Panc1 (cell line): ENCODE measurements at regions not wholly inside any gene's neighbourhood (a gene's known extent, or its start where the extent isn't known, plus 50 kb on each side); places are given as distances from the start of the nearest gene placed in this dataset.

ENCODE experiments used
- ATAC-seq: fragments of 200-7000 bp; cut with Tn5 transposase; 2 replicates; pipeline ENCODE4 v1.9.1; 2020; ENCODE audit warnings: mild to moderate bottlenecking, moderate library complexity
- BruUV-seq: library from RNA; stranded (reverse); fragments of 400-500 nt; replicated peaks from 2 replicates; lab custom pipeline; 2021; lab: Mats Ljungman, UMichigan
- CTCF ChIA-PET: fragments of 300-600 bp; sonication (Branson Sonifier 250); formaldehyde crosslinking; loops from one replicate; lab custom pipeline; 2022; ENCODE audit warnings: antibody characterized with exemption; lab: Charles Lee
- POLR2A ChIA-PET: fragments of 300-600 bp; sonication (Branson Sonifier 250); formaldehyde crosslinking; loops from one replicate; lab custom pipeline; 2022; ENCODE audit warnings: antibody characterized with exemption; lab: Charles Lee
- DNase-seq: peaks from one replicate; pipeline ENCODE4 v3.0.0-alpha.2; 2010; ENCODE audit warnings: low read depth, low spot score
- H3K27ac ChIP-seq: 2 replicates; pipeline ENCODE4 v1.5.1; 2011; ENCODE audit warnings: mild to moderate bottlenecking, low read length, inconsistent platforms
- H3K27me3 ChIP-seq: fragments of 200-500 bp; sonication (Bioruptor generic); 2 replicates; pipeline ENCODE4 v1.6.0; 2014; ENCODE audit warnings: low read length, inconsistent platforms; ENCODE audit not compliant: control insufficient read depth, insufficient read depth
- H3K36me3 ChIP-seq: fragments of 200-500 bp; sonication (Bioruptor generic); 2 replicates; pipeline ENCODE4 v1.5.1; 2014; ENCODE audit warnings: inconsistent platforms, mild to moderate bottlenecking, low read length, moderate library complexity; ENCODE audit not compliant: control insufficient read depth, insufficient read depth
- H3K4me1 ChIP-seq: 2 replicates; pipeline ENCODE4 v1.5.1; 2011; ENCODE audit warnings: inconsistent platforms, mild to moderate bottlenecking, low read length, moderate library complexity; ENCODE audit not compliant: control insufficient read depth, insufficient read depth
- H3K4me3 ChIP-seq, 2 experiments: 2 replicates each; pipeline ENCODE4 v1.5.1; 2011 to 2012; ENCODE audit warnings: low read depth in 2 of 2, low read length in 2 of 2, mild to moderate bottlenecking in 2 of 2, inconsistent platforms in 1 of 2, moderate library complexity in 1 of 2
- H3K9me3 ChIP-seq: fragments of 200-500 bp; sonication (Bioruptor generic); 2 replicates; pipeline ENCODE4 v1.5.1; 2014; ENCODE audit warnings: low read depth, mild to moderate bottlenecking, inconsistent platforms, low read length, moderate library complexity; ENCODE audit not compliant: control insufficient read depth, insufficient read depth
- POLR2AphosphoS5 ChIP-seq: IDR thresholded peaks from 2 replicates; pipeline ENCODE4 v1.6.1; 2012; ENCODE audit warnings: mild to moderate bottlenecking, low read depth, low read length, moderate library complexity
- SIN3A ChIP-seq: IDR thresholded peaks from 2 replicates; pipeline ENCODE4 v1.6.1; 2012; ENCODE audit warnings: low read depth, mild to moderate bottlenecking, low read length, moderate library complexity, borderline replicate concordance; ENCODE audit not compliant: insufficient read depth
- TCF7L2 ChIP-seq: IDR thresholded peaks from 2 replicates; pipeline ENCODE4 v1.6.1; 2011; ENCODE audit warnings: mild to moderate bottlenecking, low read depth, low read length, inconsistent platforms
- in situ Hi-C: cut with HindIII; loops from 2 replicates; pipeline ENCODE4 v1.10.0; 2016; ENCODE audit warnings: low sequenced_read_pairs, low pct_unique_long_range_greater_than_20kb
- intact Hi-C: fragments of 100-400 bp; cut with micrococcal nuclease; formaldehyde crosslinking; loops from one replicate; pipeline ENCODE4 v1.10.0; 2022; ENCODE audit not compliant: unreplicated experiment
- TF ChIP-seq, protein P1 (sequence below): fragments of 450-650 bp; IDR thresholded peaks from 2 replicates; pipeline ENCODE4 v1.5.1; 2017; ENCODE audit warnings: mild to moderate bottlenecking
- TF ChIP-seq, protein P2 (sequence below), 2 experiments: IDR thresholded peaks; 2 replicates each; pipeline ENCODE4 v1.6.1; 2011 to 2012; ENCODE audit warnings: low read depth in 2 of 2, control low read depth in 1 of 2, low read length in 1 of 2, mild to moderate bottlenecking in 1 of 2, moderate library complexity in 1 of 2; ENCODE audit not compliant: insufficient read depth in 1 of 2

DNA sequence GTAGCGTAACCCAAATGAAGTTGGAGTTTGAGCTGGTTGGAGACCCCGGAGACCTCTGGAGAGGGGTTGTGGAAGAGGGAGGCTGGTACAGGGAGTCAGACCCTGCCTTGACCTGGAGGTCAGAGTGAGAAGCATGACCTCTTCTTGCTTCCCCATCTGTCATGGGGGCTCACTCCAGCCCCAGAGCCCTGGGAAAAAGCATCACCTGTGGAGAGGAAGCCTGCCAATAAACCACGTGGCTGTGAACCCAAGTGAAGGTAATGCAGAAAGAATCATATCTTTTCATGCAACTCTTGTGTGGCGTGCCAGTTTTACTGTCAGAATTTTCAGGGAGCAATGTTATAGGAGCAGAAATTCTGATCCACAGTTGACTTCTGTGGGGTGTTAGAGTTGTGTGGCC lies 178.5 kb upstream of the PRICKLE1 start:
- no peak for TF ChIP-seq TCF7L2
- TF ChIP-seq SIN3A, result no peak
- no peak for TF ChIP-seq POLR2AphosphoS5
- peak overlapping the region; percentile 29; the same call in 1 of the 2 replicates for H3K27ac ChIP-seq
- CTCF ChIA-PET, result no interaction called here
- H3K9me3 ChIP-seq, result no peaks in the 10 kb centered on the region
- no peaks in the 10 kb centered on the region for H3K27me3 ChIP-seq
- DNase-seq (no peak), ATAC-seq (no peak)
- no peaks in the 10 kb centered on the region for H3K36me3 ChIP-seq
- POLR2A ChIA-PET, result no interaction called here
- H3K4me1 ChIP-seq, result no peaks in the 10 kb centered on the region
- intact Hi-C loops (no loop called here), in situ Hi-C loops (no loop called here)
- H3K4me3 ChIP-seq, result no peak overlapping the region
- BruUV-seq, result no TSS peak

DNA sequence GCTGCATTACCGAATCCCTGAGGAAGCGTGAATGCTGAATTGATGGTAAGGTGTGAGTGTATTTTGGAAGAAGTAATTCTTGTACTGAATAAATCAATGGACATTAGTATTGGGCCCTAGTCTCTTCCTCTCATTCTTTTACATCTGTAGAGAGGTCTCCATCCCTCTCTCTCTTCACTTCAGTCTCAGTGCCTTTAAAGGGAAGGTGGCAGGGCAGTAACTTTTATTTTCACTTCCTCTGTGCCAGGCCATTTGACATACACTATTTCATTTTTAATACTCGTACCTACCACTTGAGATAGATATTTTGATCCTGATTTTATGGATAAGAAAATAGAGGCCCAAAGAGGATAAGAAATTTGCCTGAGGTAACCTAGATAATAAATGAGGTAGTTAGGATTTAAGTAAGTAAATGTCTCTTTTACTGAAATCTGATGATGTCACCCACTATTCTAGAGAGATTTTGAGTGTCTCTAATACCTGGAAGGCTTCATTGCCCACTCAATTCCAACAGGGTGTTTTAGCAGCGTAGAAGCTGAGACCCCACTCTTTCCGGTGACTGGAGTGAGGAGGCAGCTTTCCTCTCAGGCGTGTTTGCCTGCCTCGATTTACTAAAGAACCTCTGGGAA lies 177.9 kb upstream of the PRICKLE1 start:
- H3K27me3 ChIP-seq, result no peaks in the 10 kb centered on the region
- H3K4me3 ChIP-seq, result no peak overlapping the region
- in situ Hi-C loops, result no loop called here
- no TSS peak for BruUV-seq
- CTCF ChIA-PET, result no interaction called here
- no peak for ATAC-seq
- H3K9me3 ChIP-seq, result no peaks in the 10 kb centered on the region
- no peaks in the 10 kb centered on the region for H3K4me1 ChIP-seq
- no peak for DNase-seq
- intact Hi-C loops, result no loop called here
- POLR2A ChIA-PET, result no interaction called here
- no peaks in the 10 kb centered on the region for H3K36me3 ChIP-seq
- TF ChIP-seq SIN3A, result no peak
- TF ChIP-seq, protein P1, sequence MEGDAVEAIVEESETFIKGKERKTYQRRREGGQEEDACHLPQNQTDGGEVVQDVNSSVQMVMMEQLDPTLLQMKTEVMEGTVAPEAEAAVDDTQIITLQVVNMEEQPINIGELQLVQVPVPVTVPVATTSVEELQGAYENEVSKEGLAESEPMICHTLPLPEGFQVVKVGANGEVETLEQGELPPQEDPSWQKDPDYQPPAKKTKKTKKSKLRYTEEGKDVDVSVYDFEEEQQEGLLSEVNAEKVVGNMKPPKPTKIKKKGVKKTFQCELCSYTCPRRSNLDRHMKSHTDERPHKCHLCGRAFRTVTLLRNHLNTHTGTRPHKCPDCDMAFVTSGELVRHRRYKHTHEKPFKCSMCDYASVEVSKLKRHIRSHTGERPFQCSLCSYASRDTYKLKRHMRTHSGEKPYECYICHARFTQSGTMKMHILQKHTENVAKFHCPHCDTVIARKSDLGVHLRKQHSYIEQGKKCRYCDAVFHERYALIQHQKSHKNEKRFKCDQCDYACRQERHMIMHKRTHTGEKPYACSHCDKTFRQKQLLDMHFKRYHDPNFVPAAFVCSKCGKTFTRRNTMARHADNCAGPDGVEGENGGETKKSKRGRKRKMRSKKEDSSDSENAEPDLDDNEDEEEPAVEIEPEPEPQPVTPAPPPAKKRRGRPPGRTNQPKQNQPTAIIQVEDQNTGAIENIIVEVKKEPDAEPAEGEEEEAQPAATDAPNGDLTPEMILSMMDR, result no peak
- no peak for TF ChIP-seq TCF7L2
- TF ChIP-seq POLR2AphosphoS5, result no peak
- TF ChIP-seq, protein P2, sequence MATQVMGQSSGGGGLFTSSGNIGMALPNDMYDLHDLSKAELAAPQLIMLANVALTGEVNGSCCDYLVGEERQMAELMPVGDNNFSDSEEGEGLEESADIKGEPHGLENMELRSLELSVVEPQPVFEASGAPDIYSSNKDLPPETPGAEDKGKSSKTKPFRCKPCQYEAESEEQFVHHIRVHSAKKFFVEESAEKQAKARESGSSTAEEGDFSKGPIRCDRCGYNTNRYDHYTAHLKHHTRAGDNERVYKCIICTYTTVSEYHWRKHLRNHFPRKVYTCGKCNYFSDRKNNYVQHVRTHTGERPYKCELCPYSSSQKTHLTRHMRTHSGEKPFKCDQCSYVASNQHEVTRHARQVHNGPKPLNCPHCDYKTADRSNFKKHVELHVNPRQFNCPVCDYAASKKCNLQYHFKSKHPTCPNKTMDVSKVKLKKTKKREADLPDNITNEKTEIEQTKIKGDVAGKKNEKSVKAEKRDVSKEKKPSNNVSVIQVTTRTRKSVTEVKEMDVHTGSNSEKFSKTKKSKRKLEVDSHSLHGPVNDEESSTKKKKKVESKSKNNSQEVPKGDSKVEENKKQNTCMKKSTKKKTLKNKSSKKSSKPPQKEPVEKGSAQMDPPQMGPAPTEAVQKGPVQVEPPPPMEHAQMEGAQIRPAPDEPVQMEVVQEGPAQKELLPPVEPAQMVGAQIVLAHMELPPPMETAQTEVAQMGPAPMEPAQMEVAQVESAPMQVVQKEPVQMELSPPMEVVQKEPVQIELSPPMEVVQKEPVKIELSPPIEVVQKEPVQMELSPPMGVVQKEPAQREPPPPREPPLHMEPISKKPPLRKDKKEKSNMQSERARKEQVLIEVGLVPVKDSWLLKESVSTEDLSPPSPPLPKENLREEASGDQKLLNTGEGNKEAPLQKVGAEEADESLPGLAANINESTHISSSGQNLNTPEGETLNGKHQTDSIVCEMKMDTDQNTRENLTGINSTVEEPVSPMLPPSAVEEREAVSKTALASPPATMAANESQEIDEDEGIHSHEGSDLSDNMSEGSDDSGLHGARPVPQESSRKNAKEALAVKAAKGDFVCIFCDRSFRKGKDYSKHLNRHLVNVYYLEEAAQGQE (IDR thresholded peaks at IDR 0.05; ENCODE audit: insufficient read depth in 1 of 2, low read depth in 2 of 2, low read length in 1 of 2), result no peak
- H3K27ac ChIP-seq, result peak overlapping the region; percentile 29; the same call in 1 of the 2 replicates

DNA sequence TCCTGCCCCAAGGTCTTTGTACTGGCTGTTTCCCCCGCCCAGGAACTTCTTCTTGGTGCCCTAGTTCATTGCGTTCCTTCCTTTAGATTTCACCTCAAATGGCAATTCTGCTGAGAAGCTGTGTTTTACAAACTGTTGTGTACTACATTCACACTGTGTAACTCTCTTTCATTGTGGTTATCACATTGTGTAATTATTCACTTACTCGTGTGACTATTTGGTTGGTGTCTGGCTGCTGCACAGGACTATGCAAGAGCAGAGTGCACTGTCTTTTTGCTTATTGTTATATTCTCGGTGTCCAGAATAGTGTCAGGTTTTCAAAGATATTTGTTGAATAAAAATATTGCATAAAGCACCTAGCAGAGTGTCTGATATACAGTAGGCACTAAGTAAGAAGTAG lies 177.2 kb upstream of the PRICKLE1 start:
- in situ Hi-C loops, result no loop called here
- H3K4me1 ChIP-seq, result no peaks in the 10 kb centered on the region
- ATAC-seq (no peak), DNase-seq (no peak)
- ChIA-PET POLR2A (no interaction called here), CTCF (no interaction called here)
- no peak overlapping the region; the same call in 1 of the 2 replicates for H3K27ac ChIP-seq
- no peaks in the 10 kb centered on the region for H3K27me3 ChIP-seq
- no TSS peak for BruUV-seq
- no peaks in the 10 kb centered on the region for H3K9me3 ChIP-seq
- no peaks in the 10 kb centered on the region for H3K36me3 ChIP-seq
- TF ChIP-seq, protein P2 (IDR thresholded peaks at IDR 0.05; ENCODE audit: insufficient read depth in 1 of 2, low read depth in 2 of 2, low read length in 1 of 2), result no peak
- TF ChIP-seq SIN3A, result no peak
- no peak for TF ChIP-seq POLR2AphosphoS5
- TF ChIP-seq TCF7L2, result no peak
- H3K4me3 ChIP-seq, result no peak overlapping the region
- intact Hi-C loops, result no loop called here
